DOHH2 (cell line): ENCODE measurements at regions not wholly inside any gene's neighbourhood (a gene's known extent, or its start where the extent isn't known, plus 50 kb on each side); places are given as distances from the start of the nearest gene placed in this dataset.

Source experiments
- CTCF ChIP-seq: fragments of 200-600 bp; sonication (generic); IDR thresholded peaks from one replicate; pipeline ENCODE4 v1.5.1; 2014; ENCODE audit warnings: antibody characterized with exemption, mild to moderate bottlenecking, low read depth, low read length; ENCODE audit not compliant: poor library complexity, severe bottlenecking
- EZH2phosphoT487 ChIP-seq: fragments of 200-600 bp; sonication (generic); IDR thresholded peaks from 2 replicates; pipeline ENCODE4 v1.6.1; 2017; ENCODE audit warnings: borderline replicate concordance, mild to moderate bottlenecking, antibody characterized with exemption, low read length, moderate library complexity, mixed read lengths

- TF ChIP-seq CTCF: no peak
- TF ChIP-seq EZH2phosphoT487: no peak
Measured at GRCh38 chr1:219555806-219556205, 57.1 kb downstream of the ZC3H11B start.
